ENCODE measurements at regions not wholly inside any gene's neighbourhood (a gene's known extent, or its start where the extent isn't known, plus 50 kb on each side); places are given as distances from the start of the nearest gene placed in this dataset.

GRCh38 chr10:58065529-58065815, 202.2 kb downstream of the IPMK start:
- no peaks in the 10 kb centered on the region; the same call in 1 of the 2 replicates for H3K27me3 ChIP-seq (ENCODE audit: insufficient read depth)
- H2AFZ ChIP-seq (ENCODE audit: low read depth) = no peak overlapping the region
- 43% methylated on average over 6 of the region's 6 CpGs for WGBS (ENCODE audit: low lambda C conversion rate)
- no peak overlapping the region for H3K27ac ChIP-seq (ENCODE audit: low read depth in 2 of 2, low read length in 1 of 2)
- no peak for DNase-seq
- ChIA-PET CTCF (interaction anchor here (0.7 to 3.4 kb wide), 15 partner anchors 8 to 725 kb away, joined by 3 to 20 read pairs (median 3); no protein-coding TSS in a partner anchor), POLR2A (no interaction called here)
- no peaks in the 10 kb centered on the region for H3F3A ChIP-seq (replicated peaks; ENCODE audit: insufficient read depth)
- no peak overlapping the region for H3K4me3 ChIP-seq (ENCODE audit: low read depth in 2 of 2, low read length in 1 of 2)
- H3K9me3 ChIP-seq = no peaks in the 10 kb centered on the region
- no peaks in the 10 kb centered on the region for H3K9me2 ChIP-seq
- H3K4me1 ChIP-seq (ENCODE audit: control insufficient read depth in 1 of 2, insufficient read depth in 2 of 2, low read depth in 1 of 2, low read length in 1 of 2) = no peaks in the 10 kb centered on the region; a peak in 1 of 4 replicates
- H4K20me1 ChIP-seq (ENCODE audit: insufficient read depth) = no peaks in the 10 kb centered on the region
- no peaks in the 10 kb centered on the region for H3K36me3 ChIP-seq (replicated peaks in 1 of 2; ENCODE audit: control insufficient read depth in 1 of 2, insufficient read depth in 2 of 2, low read length in 1 of 2)
- no peak overlapping the region for H3K9ac ChIP-seq
- TF ChIP-seq MXI1 (IDR thresholded peaks at IDR 0.05; ENCODE audit: low read depth, low read length) = peak; percentile 47; the same call in 1 of the 2 replicates
- TF ChIP-seq FOXM1 (IDR thresholded peaks at IDR 0.05; ENCODE audit: low read depth) = no peak
- H3K79me2 ChIP-seq (ENCODE audit: insufficient read depth) = no peaks in the 10 kb centered on the region
- H3K4me2 ChIP-seq = no peak overlapping the region

GRCh38 chr10:58064714-58065528, 202.8 kb downstream of the IPMK start:
- ChIA-PET CTCF (interaction anchor here (0.7 to 3.4 kb wide), 19 partner anchors 12 to 893 kb away, joined by 3 to 20 read pairs (median 3); no protein-coding TSS in a partner anchor), POLR2A (no interaction called here)
- no peaks in the 10 kb centered on the region; the same call in 1 of the 2 replicates for H3K27me3 ChIP-seq (ENCODE audit: insufficient read depth)
- WGBS (ENCODE audit: low lambda C conversion rate) = 33% methylated on average over 4 of the region's 4 CpGs
- H2AFZ ChIP-seq (ENCODE audit: low read depth) = no peak overlapping the region
- H3K9me3 ChIP-seq = no peaks in the 10 kb centered on the region
- no peak for TF ChIP-seq FOXJ3 (CRISPR knock-in tag; IDR thresholded peaks at IDR 0.05)
- peak; percentile 84 for TF ChIP-seq CTCF (IDR thresholded peaks at IDR 0.05)
- TF ChIP-seq SMC3 (IDR thresholded peaks at IDR 0.05; ENCODE audit: low read depth, low read length) = peak; percentile 92
- TF ChIP-seq YY1 (IDR thresholded peaks at IDR 0.05; ENCODE audit: low read depth) = no peak
- TF ChIP-seq POLR2AphosphoS5 (IDR thresholded peaks at IDR 0.05; ENCODE audit: low read depth, low read length) = no peak
- no peak for TF ChIP-seq EP300 (IDR thresholded peaks at IDR 0.05; ENCODE audit: borderline replicate concordance in 1 of 2, low read depth in 1 of 2, low read length in 1 of 2)
- TF ChIP-seq FOSL2 (IDR thresholded peaks at IDR 0.05; ENCODE audit: borderline replicate concordance, low read depth) = no peak
- no peak for TF ChIP-seq JUND (IDR thresholded peaks at IDR 0.05)
- no peak for TF ChIP-seq GABPA (IDR thresholded peaks at IDR 0.05; ENCODE audit: low read depth)
- no peak for TF ChIP-seq MXI1 (IDR thresholded peaks at IDR 0.05; ENCODE audit: low read depth, low read length)
- no peak for TF ChIP-seq RFX5 (IDR thresholded peaks at IDR 0.05; ENCODE audit: low read length)
- no peak for TF ChIP-seq SIN3A (IDR thresholded peaks at IDR 0.05; ENCODE audit: borderline replicate concordance, low read depth, low read length)
- peak; percentile 95 for TF ChIP-seq RAD21 (IDR thresholded peaks at IDR 0.05; ENCODE audit: low read length)
- no peak overlapping the region for H3K27ac ChIP-seq (ENCODE audit: low read depth in 2 of 2, low read length in 1 of 2)
- H3K36me3 ChIP-seq (replicated peaks in 1 of 2; ENCODE audit: control insufficient read depth in 1 of 2, insufficient read depth in 2 of 2, low read length in 1 of 2) = no peaks in the 10 kb centered on the region
- no peaks in the 10 kb centered on the region for H3K79me2 ChIP-seq (ENCODE audit: insufficient read depth)
- no peaks in the 10 kb centered on the region for H3F3A ChIP-seq (replicated peaks; ENCODE audit: insufficient read depth)
- no peak overlapping the region for H3K9ac ChIP-seq
- no peak overlapping the region for H3K4me3 ChIP-seq (ENCODE audit: low read depth in 2 of 2, low read length in 1 of 2)
- no peaks in the 10 kb centered on the region for H4K20me1 ChIP-seq (ENCODE audit: insufficient read depth)
- H3K4me1 ChIP-seq (ENCODE audit: control insufficient read depth in 1 of 2, insufficient read depth in 2 of 2, low read depth in 1 of 2, low read length in 1 of 2) = no peaks in the 10 kb centered on the region; a peak in 1 of 4 replicates
- H3K4me2 ChIP-seq = no peak overlapping the region
- no peaks in the 10 kb centered on the region for H3K9me2 ChIP-seq
- DNase-seq = peak; percentile 43
